ENCODE measurements at regions not wholly inside any gene's neighbourhood (a gene's known extent, or its start where the extent isn't known, plus 50 kb on each side); places are given as distances from the start of the nearest gene placed in this dataset.
A peak's percentile ranks its signal among the peaks of the same experiment; 100 is the strongest.

- Histone ChIP-seq H3K4me3 (no peak overlapping the region), H3K4me1 (peaks cover 0 to 5% of the 10 kb centered on the region in 2 donors), H3K9me3 (no peaks in the 10 kb centered on the region), H3K36me3 (no peaks in the 10 kb centered on the region), H3K27ac (no peak overlapping the region), H3K27me3 (no peaks in the 10 kb centered on the region)
- no peak for ATAC-seq
- DNase-seq = no peak
- intact Hi-C loops (cut with DNase I) = no loop called here
- no peak for TF ChIP-seq CTCF (IDR thresholded peaks at IDR 0.05)
Observed at GRCh38 chr21:39048574-39048973, 134.7 kb downstream of the PSMG1 start.

DNA sequence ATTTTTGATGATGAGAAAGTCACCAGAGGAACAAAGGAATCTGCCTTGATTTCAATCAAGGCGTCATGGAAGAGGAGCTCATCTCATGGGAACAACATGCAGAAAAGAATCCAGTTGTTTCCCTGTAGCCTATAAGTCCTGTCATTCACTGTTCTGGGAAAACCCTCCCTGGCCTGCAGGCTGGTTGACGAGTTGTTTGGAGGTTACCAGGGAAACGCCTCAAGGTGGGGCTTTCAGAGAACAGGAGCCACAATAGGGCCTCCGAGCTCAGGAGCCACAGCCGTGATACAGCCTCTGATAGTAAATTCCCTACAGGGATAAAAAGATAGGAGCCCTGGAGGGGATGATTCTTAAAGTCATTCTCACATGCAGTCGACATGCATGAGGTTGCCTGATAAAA lies 135.2 kb downstream of the PSMG1 start:
- no peak overlapping the region for H3K4me3 ChIP-seq
- peaks cover 0 to 5% of the 10 kb centered on the region in 2 donors for H3K4me1 ChIP-seq
- peak; percentile 97 for ATAC-seq
- H3K27ac ChIP-seq = peak overlapping the region in 1 of 2 donors; percentile 26
- no peaks in the 10 kb centered on the region for H3K36me3 ChIP-seq
- no peak for TF ChIP-seq CTCF (IDR thresholded peaks at IDR 0.05)
- intact Hi-C loops (cut with DNase I) = no loop called here
- no peaks in the 10 kb centered on the region for H3K9me3 ChIP-seq
- DNase-seq = peak in 1 of 4 donors; percentile 69
- H3K27me3 ChIP-seq = no peaks in the 10 kb centered on the region

GRCh38 chr21:39047046-39047445 lies 136.2 kb downstream of the PSMG1 start:
- no peak for ATAC-seq
- DNase-seq = no peak
- Histone ChIP-seq H3K27me3 (no peaks in the 10 kb centered on the region), H3K4me3 (no peak overlapping the region), H3K4me1 (peaks cover 0 to 5% of the 10 kb centered on the region in 2 donors), H3K36me3 (no peaks in the 10 kb centered on the region), H3K9me3 (no peaks in the 10 kb centered on the region), H3K27ac (peak overlapping the region in 1 of 2 donors; percentile 6)
- TF ChIP-seq CTCF (IDR thresholded peaks at IDR 0.05) = no peak
- intact Hi-C loops (cut with DNase I) = no loop called here

DNA sequence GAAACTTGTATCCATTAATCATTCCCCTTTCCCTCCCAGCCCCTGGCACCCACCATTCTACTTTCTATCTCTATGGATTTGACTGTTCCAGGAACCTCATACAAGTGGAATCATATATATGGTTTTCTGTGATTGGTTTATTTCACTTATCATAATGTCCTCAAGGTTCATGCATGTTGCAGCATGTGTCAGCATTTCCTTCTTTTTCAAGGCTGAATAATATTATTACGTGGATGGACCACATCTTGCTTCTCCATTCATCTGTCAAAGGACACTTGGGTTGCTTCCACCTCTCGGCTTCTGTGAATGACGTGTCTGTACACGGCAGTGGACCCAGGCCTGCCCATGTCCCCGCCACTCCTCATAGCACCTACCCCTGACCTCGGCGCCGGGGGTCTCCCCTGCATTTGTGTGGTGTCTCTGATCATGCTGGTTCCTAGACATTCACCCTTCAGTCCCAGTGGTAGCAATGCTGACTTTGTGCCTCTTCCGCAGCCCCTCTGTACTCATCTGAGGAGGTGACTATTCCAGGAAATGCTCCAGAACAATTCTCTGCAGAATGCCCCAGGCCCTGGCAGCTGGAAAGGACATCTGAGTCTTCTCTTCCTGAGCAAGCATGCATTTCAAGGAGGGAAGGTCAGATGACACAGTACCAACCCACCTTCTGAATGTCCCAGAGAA lies 136.9 kb downstream of the PSMG1 start:
- Histone ChIP-seq H3K36me3 (no peaks in the 10 kb centered on the region), H3K4me1 (peaks cover 0 to 5% of the 10 kb centered on the region in 2 donors), H3K9me3 (no peaks in the 10 kb centered on the region), H3K27me3 (no peaks in the 10 kb centered on the region), H3K4me3 (no peak overlapping the region), H3K27ac (no peak overlapping the region)
- ATAC-seq (no peak), DNase-seq (no peak)
- TF ChIP-seq CTCF (IDR thresholded peaks at IDR 0.05) = no peak
- intact Hi-C loops (cut with DNase I) = no loop called here

- no peaks in the 10 kb centered on the region for H3K27me3 ChIP-seq
- no peaks in the 10 kb centered on the region for H3K36me3 ChIP-seq
- no peak for DNase-seq
- peaks cover 0 to 14% of the 10 kb centered on the region in 2 donors for H3K4me1 ChIP-seq
- no peak for ATAC-seq
- TF ChIP-seq CTCF (IDR thresholded peaks at IDR 0.05) = no peak
- intact Hi-C loops (cut with DNase I) = no loop called here
- peak overlapping the region in 1 of 2 donors; percentile 67 for H3K27ac ChIP-seq
- no peak overlapping the region for H3K4me3 ChIP-seq
- H3K9me3 ChIP-seq = no peaks in the 10 kb centered on the region
Observed at GRCh38 chr21:39041816-39042215, 141.4 kb downstream of the PSMG1 start.

Data from left lung (tissue), 4 donors.